DMS53 (cell line): ENCODE measurements at regions not wholly inside any gene's neighbourhood (a gene's known extent, or its start where the extent isn't known, plus 50 kb on each side); places are given as distances from the start of the nearest gene placed in this dataset.
A peak's percentile ranks its signal among the peaks of the same experiment; 100 is the strongest.
"Not testable (repeated sequence)": the region's sequence is repeated elsewhere in the genome, so short reads cannot be mapped to it uniquely, and the experiment has no call there.

Experiments used
- DNase-seq: peaks from one replicate; lab custom pipeline; 2025; lab: John Stamatoyannopoulos, UW

DNA sequence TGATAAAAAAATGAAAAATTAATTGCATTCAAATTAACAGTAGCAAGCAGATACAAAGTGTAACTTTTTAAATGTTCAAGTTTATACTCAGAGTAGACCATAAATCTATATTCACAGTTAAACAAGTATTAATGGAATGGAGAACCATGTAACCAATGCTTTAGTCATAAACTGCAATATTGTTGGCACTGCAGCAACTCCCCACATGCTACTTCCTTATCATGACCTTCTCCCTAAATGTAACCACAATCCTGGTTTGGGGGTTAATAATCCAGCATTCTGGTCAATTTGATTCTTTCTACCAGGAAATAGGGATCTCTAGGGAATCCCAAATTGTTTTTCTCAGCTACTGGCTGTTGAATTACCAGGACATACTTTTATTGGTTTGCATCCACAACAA lies 223.9 kb upstream of the DCAF8L1 start:
- DNase-seq: no peak

DNA sequence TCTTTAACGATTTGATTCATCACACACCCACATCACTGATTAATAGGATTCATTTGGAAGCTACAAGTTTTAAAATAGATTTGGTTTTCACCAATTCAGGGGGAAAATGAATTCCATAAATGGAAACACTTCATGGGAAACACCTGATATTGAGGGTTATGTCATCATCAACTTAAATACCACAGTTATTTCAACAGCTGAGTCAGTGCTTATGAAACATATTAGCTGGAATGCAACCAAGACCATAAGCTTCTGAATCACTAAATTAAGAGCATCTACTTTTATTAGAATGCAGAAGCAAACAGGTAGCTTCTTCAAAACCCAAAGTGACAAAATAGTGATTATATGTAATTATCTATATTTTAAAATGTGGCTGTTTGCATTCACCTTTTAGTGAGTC lies 207.8 kb upstream of the DCAF8L1 start:
- peak; percentile 29 for DNase-seq

DNA sequence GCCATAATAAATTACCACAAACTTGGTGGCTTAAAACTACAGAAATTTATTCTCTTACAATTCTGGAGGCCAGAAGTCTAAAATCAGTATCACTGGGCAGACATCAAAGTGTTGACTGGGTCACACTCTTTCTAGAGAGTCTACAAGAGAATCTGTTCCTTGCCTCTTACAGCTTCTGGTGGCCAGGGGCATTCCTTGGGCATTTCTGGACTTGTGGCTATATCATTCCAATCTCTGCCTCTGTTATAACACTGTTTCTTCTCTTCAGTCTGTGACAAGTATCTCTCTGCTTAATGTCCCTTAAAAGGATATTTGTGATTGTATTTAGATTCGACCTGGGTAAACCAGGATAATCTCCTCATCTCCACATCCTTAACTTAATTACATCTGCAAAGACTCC lies 207.3 kb upstream of the DCAF8L1 start:
- DNase-seq: no peak

DNA sequence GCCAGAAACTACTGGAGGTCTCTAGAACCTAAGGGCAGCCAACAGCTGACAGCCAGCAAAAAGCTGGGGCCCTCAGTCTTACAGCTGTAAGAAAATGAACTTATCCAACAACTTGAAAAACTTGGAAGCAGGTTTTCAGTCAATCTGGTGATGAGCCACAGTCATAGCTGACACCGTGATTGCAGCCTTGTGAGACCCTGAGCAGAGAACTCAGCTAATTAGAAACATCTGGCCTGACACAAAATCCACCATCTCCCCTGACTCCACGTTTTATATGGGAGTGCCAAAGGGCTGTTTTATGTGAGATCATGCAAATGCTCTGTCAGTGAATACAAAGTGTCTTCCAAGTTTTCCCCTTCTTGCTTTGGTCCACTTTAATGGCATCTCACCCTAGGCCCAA lies 198.8 kb upstream of the DCAF8L1 start:
- DNase-seq: no peak

DNA sequence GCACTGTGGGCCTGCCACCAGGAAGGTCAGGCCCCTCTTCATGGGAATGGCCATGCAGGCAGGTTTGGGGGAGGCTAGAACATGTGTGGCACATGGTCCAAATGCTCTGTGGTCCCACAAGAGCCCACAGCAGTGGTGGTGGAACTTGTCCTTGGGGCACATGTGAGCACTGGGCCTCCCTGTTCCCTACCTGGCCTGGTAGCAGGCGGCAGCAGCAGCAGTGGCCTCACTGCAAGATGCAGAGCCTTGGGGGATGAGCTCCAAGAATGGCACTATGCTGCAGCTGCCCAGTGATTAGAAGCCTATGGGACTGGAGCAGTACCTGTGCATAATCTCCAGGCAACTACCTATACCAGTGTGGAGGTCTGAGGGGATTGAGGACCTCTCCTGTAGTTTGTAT lies 197.0 kb upstream of the DCAF8L1 start:
- DNase-seq: peak; percentile 1

DNA sequence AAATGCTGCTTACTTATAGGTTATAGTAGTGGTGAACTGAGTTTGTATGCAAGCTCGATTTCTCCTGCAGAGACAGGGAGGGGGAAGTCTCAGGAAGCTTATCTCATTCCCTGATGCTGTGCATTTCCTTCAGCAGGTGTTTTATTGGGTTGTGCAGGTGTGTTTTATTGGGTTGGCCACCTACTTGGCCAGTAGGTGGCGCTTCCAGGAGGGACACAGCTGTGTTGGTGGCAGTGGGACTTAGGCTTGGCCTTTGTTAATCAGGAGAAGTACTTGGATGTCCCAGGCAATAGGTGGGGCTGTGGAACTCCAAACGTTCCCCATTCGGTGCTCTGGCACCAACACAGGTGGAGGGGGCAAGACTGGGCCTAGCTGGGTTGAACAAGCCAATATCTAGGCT lies 196.0 kb upstream of the DCAF8L1 start:
- DNase-seq: peak; percentile 74

DNA sequence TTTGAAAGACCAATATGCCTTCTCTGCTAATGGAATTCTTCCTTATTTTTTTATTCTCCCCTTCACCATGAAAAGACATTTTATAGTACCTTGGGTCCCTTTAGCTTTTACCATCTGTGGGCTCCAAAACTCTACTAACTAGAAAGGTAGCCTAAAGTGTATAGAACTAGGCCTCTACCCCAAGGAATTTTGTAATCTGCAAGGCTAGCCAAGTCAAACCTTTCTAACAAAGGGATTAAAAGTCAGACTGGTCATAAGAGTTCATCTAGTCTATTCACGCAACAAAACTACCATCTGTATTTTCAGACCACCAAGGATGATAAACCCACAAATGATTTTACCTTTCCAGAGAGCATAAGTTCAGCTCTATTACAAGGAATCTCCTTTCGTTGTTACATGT lies 189.5 kb upstream of the DCAF8L1 start:
- DNase-seq: no peak

DNA sequence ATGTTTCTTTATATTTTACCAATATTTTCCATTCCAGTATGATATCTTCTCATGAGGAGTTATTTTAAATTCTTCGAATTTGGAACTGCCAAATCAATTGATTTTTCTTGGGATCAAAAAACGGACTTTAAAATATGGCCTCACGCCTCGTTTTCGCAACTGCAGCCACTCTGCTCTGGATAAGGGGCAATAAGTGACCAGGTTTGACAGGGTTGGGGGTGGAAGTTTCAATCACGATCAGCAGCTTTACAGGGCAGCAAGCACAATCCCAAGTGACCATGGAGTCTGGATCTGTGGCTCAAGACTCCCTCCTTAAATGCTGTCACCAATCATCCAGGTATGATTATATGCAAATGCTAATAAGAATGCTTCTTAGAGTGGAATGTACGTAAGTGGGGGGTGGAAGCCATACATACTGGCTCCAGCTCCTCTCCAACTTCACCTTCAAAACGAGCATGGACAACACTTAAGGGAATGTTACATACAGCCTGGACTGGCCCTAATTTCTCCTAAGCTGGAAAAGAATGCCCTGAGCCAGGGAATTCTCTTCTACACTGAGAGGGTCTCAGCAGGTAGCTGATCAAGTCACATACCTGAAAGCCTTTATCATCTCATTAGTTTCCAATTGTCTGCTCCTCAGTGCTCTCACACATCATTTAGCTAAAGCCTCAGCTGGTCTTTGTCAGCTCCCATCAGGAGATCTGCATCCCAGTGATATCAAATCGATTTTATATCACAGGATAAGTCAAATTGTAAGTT lies 176.9 kb upstream of the DCAF8L1 start:
- DNase-seq: no peak

DNA sequence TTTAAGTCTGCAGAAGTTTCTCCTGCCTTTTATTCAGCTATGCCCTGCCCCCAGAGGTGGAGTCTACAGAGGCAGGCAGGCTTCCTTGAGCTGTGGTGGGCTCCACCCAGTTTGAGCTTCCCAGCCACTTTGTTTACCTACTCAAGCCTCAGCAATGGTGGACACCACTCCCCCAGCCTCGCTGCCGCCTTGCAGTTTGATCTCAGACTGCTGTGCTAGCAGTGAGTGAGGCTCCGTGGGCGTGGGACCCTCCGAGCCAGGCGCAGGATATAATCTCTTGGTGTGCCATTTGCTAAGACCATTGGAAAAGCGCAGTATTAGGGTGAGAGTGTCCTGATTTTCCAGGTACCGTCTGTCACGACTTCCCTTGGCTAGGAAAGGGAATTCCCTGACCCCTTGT lies 171.0 kb upstream of the DCAF8L1 start:
- not testable (repeated sequence) for DNase-seq

DNA sequence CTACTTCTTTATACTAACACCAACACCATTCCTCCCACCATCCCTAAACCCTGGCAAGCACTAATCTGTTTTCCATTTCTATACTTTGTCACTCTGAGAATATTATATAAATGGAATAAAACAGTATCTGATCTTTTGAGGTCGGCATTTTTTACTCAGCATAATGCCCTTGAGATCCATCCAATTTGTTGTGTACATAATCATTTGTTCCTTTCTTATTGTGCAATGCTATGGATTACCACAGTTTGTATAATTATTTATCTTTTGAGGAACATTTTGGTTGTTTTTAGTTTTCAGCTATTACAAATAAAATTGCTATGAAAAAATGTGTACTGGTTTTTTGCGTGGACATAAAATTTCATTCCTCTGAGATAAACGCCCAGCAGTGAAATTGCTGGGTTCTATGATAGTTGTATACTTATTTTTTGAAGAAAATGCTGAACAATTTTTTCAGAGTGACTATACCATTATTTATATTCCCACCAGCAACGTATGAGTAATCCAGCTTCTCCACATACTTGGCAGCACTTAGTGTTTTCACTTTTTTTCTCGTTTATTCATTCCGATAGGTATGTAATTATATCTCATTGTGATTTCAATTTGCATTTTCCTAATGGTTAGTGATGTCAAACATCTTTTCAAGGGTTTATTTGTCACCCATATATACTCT lies 154.3 kb upstream of the DCAF8L1 start:
- DNase-seq: no peak

DNA sequence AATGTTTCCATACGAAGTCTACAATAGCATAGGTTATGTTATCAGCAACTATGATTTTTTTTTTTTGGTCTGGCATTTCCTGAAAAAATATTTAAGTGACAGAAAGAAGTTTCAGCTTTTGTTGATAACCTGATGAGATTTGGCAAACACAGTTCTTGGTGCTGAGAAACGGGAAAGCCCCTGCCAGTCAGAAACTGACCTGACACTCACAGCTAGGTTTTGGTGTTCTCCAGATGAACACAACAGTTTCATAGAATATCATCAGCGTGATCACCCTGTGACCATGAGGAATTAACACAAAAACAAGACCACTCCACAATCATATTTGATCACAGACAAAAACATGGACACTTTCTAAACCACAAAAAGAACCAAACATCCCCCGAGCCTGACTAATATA lies 152.5 kb upstream of the DCAF8L1 start:
- DNase-seq: no peak

DNA sequence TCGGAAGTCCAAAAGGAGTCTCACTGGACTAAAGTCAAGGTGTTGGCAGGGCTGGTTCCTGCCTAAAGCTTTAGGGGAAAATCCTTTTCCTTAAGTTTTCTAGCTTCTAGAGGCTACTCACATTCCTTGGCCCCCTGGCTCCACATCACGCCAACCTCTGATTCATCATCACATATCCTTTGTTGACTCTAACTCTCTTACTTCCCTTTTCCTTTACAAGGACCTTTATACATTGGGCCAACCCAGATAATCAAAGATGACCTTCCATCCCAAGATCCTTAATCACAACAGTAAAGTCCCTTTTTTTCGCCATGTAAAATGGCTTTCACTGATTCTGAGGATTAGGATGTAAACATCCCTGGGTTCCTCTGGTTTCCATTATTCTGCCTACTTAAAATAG lies 146.4 kb upstream of the DCAF8L1 start:
- DNase-seq: no peak

DNA sequence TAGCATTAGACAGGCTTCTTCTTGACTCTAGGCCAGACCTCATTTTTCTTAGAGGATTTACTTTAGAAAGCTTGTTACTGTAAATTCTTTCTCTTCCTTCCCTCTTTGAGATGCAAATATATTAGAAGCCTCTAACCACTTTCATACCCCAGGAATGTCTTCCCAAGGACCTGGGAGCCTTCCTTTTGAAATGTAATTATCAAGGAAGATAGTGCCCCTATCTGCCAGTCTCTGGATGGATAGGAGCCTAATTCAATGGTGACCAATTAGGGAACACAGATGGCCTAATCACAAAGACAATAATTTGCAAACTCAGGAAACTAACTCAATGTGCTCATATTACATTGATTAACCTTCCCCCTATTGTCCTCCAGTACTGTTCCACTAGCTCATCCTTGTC lies 145.6 kb upstream of the DCAF8L1 start:
- DNase-seq: no peak

DNA sequence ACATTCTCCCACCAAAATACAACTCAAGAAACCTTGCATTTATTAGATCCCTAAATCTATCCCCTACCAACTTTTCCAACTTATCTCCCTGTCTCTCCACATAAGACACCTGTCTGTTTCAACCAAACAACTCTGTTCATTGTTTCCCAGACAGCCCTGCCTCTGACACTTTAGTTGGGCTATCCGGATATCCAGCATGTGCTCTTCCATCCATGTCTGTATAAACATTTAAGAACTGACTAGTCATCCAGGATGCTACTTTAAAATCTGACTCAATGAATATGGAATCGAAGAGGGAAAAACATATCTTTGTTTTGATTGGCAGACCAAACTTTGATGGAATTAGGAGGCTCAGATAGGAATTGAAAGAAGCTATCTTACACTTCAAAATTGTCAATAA lies 143.2 kb upstream of the DCAF8L1 start:
- DNase-seq: peak; percentile 90

DNA sequence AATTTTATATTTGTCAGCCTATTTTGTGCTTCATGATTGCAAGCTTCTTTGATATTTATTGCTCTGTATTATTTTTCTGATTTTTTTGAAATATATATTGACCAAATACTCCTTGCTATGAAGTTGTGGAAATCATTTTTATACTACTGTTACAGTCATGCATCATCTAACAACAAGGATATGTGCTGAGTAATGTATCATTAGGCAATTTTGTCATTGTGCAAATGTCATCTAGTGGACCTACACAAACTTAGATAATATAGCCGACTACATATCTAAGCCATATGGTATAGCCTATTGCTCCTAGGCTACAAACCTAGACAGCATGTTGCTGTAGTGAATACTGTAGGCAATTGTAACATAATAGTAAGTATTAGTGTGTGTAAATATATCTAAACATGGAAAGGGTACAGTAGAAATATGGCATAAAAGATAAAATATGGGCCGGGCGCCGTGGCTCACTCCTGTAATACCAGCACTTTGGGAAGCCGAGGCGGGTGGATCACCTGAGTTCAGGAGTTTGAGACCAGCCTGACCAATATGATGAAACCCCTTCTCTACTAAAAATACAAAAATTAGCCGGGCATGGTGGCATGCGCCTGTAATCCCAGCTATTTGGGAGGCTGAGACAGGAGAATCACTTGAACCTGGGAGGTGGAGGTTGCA lies 139.5 kb upstream of the DCAF8L1 start:
- not testable (repeated sequence) for DNase-seq

DNA sequence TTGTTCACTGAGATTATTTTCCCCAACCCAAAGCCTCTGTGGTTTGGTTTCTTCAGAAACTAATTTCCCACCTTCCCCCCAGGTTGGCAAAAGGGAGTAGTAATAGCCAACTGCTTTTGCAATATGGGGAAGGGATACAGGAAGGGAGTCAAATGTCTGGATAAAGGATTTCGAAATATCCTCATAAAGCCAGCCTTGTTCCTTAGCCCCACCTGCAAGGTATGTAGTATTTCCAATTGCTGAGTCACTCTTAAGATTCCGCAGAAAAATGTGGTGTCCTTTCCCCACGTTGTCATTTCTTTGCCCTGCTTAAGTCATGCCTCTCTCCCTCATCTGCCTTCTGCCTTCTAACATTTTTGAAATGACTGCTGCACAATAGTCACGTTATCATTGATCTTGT lies 138.8 kb upstream of the DCAF8L1 start:
- DNase-seq: no peak

DNA sequence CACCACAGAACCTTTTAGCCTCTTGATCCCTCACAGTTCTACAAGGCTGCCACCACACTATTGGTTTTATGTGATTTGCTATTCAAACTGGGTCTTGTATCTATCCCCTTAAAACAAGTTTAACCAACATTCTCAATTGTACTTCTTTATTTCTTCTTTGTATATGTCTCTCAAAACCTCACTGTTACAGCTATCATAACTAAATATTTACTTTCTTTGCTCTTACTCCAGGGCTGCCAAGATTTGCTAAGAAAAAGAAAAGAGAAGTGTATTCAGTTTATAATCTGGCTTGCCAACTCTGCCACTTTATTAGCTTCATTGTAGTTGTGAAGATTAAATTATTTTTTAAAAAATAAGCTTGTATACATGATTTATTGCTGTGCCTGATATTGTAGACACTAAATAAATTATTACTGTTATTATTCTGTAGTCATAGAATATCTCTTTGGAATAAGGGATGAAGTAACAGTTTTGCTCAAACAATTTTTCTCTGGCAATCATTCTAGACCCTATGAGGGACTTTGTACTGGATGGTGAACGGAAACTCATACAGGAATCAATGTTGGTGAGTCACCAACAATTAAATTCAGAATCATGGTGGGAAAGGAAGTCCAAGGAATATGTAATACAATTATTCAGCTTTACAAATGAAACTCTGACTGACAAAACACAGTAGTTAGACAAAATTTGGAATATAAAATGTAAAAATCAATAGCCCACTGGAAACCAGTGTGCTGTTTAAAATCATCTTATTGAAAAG lies 127.1 kb upstream of the DCAF8L1 start:
- no peak for DNase-seq

DNA sequence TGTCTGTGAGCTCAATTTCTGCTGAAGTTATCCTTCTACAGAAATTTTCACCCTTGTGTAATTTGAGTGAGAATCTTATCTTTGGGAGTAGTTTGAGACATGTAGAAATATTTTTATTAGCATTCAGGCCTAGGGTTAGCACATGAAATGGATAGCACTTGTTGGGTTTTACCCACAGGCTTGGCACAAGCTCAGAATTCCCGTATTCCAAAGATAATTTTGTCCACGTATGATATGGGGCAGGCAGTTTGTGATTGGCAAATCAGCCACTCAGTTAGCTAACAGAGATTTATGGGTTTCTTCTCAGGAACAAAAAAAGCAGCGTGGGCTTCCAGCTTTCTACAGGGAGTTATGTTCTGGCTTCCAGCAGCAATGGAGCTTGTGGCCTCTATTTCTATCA lies 117.9 kb upstream of the DCAF8L1 start:
- no peak for DNase-seq

DNA sequence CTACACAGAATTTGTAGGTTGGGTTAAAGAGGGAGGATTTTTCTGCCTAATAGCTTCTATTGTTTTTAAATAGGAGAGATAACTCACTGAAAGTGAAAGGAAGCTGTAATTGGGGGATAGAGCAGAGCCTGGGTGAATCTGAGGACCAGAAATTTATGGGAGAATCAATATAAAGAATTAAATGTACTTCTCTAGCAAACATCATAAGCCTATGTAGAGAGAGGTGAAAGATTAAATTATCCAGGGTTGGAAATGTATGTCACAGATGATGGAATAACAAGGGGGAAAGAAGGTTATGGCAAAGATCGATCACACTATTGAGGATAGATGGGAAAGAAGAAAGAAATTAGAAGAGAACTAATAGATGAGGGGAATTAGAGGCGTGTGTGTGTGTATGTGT lies 104.4 kb upstream of the DCAF8L1 start:
- DNase-seq: no peak

DNA sequence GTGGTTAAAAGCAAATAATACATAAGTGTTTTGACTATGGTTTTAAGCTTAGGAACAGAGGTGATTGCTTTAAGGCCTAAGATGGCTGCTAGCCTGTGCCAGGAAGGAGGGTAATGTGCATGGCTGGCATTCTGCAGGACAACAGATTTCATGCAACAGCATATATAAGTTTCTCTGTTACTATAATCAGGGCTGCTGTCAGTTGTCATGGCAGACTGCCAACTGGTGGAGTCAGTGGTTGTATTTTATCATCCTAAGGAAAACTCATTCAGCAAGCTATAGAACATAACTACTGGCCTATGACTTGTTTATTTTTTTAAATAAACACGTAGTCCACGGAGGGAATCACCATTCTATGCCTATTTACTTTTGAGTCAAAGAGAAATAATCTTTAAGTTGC lies 77.7 kb upstream of the DCAF8L1 start:
- DNase-seq: peak; percentile 41

DNA sequence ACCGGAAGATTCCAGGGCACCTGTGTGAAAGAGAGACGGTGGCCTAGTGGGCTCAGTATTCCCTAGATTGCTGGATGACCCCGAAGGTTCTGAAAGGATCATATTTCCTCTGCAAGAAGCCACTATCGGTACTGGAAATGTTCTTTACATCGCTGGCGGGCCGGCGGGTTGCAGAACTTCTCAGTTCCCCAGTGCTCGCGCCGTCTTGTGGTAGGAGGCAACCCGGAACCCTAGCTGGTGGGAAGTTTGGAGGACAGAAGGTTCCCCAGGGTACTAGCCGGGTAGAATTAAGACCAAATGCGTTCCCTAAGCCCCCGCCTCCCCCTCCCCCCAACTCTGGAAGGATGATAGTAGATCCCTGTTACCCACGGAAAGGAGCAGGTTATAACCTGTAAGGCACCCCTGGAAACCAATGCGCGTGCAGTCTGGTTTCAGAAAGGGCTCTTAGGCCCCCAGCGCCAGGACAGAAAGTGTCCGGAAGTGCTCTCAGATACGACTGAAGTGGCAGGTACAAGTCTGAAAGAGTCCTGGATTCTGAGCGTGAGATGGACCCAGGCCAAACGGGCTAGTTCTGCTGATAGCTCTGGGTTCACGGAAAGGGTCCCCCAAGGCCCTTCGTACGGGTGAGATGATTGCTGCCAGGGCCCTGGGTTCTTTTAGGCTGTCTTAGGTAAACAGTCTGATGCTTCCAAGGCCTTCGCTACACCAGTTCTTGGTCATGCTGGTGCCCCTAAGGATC lies 61.7 kb upstream of the DCAF8L1 start:
- no peak for DNase-seq

DNA sequence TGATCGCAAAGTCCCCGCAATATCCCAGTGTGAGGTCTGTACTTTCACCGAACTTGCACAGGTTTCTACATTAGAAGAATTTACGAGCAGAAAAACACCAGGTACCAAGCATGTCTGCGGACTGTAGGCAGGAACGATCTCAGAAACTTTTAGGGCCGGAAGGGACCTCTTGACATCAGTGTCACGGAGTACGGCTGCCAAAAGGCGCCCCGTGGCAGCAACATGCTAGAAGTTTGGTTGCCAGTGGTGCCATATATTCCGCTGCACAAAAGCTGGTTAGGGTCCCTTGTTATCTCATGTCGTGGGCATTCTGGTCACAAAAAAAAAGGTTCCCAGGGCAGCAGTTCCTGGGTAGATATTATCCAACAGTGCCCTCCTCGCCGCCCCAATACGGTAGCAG lies 61.0 kb upstream of the DCAF8L1 start:
- no peak for DNase-seq
